Ammon's horn (tissue), 1 donor: ENCODE measurements at regions not wholly inside any gene's neighbourhood (a gene's known extent, or its start where the extent isn't known, plus 50 kb on each side); places are given as distances from the start of the nearest gene placed in this dataset.

ENCODE experiments used
- DNase-seq: peaks from one replicate; pipeline ENCODE4 v3.0.0-alpha.2; 2016; ENCODE audit warnings: low spot score

GRCh38 chr6:147621263-147621662 is 112.8 kb downstream of the SAMD5 start:
- no peak for DNase-seq

DNA sequence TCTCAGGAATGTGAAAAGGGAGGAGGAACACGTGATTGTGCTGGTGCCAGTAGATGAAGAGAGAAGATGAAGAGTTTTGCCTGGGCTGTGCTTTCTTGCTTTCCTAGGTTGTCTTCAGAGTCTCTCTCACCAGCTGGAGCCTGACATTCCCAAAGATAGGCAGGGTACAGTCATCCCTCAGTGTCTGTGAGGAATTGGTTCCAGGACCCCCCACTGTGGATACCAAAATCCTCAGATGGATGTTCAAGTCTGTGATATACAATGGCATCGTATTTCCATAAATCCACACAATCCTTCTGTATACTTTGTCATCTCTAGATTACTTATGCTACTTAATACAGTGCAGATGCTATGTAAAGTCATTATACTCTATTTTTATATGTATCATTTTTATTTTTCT is 113.5 kb downstream of the SAMD5 start:
- no peak for DNase-seq

DNA sequence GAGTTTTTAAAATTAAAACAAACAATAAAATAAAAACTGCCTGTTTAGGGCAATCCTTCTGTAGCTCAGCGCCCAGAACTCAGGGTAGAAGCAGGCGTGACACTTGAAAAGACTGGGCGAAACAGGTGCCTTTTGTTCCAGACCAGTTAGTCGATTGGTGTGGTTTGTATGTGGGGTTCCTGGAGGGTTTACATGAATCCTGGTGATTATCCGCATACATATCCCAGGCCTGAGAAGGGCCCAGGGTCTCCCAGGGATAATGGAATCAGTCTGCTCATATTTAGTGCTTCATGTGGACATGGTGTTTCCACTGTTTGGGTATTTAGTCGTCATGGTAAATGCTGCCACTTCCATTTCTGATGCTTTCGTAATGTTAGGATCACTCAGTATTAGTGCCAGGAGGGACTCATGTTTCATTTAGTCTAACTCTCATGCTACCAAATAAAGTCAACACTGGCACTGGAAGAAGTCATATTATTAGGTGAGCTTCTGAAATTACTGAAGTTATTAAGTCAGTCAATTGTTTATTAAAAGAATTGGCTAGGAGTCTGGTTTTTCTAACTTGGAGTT is 116.5 kb downstream of the SAMD5 start:
- no peak for DNase-seq

DNA sequence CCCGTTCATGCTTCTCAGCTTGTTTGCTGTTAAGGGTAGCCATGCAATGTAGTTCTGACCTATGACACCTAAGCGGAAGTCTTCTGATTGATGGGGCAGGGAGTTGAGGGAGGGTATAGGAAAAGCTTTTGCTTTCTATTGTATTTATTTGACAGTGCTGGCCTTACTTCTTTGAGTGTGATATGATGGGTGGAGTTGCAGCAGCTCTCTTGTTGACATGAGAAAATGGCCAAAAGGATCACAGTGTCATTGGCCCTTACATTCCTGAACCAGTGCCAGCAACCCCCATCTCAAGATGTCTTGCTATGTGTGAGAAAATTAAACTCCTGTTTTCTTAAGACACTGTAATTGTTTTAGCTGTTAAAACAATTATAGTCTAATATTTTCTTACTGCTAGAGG is 117.5 kb downstream of the SAMD5 start:
- DNase-seq = no peak

GRCh38 chr6:147627411-147627810 is 118.9 kb downstream of the SAMD5 start:
- no peak for DNase-seq

GRCh38 chr6:147633191-147633590 is 124.7 kb downstream of the SAMD5 start:
- no peak for DNase-seq

GRCh38 chr6:147637620-147638195 is 129.2 kb downstream of the SAMD5 start:
- DNase-seq = no peak

GRCh38 chr6:147639279-147639678 is 130.8 kb downstream of the SAMD5 start:
- no peak for DNase-seq

GRCh38 chr6:147640606-147641005 is 132.1 kb downstream of the SAMD5 start:
- no peak for DNase-seq

DNA sequence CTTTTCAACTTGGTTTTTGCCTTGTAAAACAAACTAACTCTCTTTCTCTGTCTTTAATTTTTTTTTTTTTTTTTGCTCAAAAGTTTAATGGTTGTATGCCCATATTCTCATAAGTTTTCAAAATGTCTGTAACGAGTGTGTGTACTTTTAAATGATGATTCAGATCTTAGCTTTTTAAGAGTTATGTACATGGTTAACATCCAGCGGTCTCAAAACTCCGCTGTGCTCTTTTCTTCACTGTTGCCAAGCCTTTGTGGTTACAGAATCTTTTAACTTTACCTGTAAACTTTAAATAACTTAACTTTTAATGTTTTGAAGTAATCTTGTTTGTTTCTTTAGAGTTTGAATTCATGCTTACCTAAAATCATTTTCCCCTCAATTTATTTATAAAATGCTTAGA is 133.0 kb downstream of the SAMD5 start:
- DNase-seq = no peak

DNA sequence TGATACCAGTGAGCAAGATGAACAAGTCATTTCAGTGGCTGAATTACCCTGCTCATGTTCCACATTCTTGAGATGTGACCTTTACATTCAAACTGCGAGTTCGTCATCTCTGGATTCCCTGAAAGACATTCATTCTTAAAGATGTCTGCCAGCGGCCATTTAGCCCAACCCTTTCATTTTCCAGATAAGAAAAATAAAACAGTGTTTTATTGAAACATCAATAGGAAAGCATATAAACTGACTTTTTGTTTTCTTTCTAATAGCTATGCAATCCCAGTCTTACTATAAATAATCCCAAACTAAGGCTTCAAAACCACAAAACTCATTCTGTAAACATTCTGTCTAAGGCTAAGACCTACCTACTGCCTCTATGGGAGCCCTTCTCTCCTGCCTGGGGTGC is 134.0 kb downstream of the SAMD5 start:
- no peak for DNase-seq

GRCh38 chr6:147643341-147644200 is 135.1 kb downstream of the SAMD5 start:
- no peak for DNase-seq

DNA sequence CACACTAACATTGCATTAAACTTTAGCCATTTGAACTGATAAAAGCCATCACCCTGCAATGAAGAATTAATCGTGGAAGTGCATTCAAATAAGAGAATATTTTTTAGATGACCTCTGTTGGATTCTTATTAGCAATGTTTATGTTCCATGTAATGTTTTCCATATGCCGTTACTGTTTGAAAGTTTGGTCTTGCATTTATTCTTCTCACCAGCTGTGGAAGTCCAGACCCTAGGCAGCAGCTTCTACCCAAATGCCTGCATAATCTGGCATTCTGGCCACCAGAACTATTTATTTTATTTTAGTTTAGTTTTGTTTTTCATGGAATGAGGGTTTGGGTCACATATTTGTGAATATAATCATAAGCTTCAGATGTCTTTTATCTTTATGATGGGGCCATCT is 140.4 kb downstream of the SAMD5 start:
- DNase-seq = no peak

- no peak for DNase-seq
Observed at GRCh38 chr6:147651249-147652063, 143.0 kb downstream of the SAMD5 start.

DNA sequence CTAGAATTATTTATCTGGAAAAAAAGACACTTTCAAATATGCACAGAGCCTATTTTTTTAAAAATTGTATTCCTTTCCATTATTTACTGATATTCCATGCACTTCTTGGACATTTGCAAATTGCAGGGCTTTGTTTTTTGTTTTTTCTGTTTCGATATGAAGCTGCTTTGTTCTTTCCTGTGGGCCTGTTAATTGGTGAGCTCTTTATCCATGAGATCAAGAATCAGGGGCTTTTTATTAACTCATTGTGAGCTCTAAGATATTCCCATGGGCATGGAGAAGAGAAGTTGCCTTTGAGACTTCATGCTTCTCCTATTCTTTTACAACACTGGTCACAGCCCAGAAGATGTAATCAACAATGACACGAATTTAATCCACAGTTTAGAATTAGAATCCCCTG is 145.1 kb downstream of the SAMD5 start:
- DNase-seq = no peak

DNA sequence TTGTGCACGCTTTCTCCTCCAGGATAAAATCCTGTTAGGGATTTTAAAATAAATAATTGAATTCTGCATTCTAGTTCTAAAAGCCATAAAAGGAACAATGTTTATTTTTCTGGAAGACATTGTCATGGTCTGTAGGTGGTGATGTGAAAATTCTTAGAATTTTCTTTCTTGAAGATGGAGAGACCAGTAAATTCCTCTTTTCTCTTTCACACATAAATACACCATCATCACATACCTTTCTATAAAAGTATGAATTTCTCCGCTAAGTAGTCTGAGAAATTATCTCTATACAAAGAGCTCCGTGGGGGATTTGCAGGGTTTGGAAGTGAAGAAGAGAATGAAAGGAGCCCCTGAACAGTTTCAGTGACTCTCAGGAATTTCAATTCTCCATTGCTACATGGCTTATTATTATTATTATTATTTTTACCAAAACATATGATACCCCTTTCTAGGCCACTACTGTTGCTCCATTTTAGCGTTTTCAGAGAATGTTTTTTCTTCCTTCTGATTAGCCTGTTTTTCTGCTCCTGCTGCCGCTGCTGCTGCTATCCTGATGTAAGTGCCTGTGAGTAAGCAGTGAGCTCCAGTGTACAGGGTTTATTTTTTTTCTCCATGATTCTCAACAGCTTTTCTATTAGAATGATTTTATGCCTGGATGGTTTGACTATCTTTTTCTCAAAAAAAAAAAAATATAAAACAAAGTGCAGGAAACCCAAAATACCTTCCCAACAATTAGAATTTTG is 145.8 kb downstream of the SAMD5 start:
- no peak for DNase-seq

- no peak for DNase-seq
Observed at GRCh38 chr6:147660334-147661311, 152.1 kb downstream of the SAMD5 start.

GRCh38 chr6:147662646-147663045 is 154.2 kb downstream of the SAMD5 start:
- DNase-seq = no peak

DNA sequence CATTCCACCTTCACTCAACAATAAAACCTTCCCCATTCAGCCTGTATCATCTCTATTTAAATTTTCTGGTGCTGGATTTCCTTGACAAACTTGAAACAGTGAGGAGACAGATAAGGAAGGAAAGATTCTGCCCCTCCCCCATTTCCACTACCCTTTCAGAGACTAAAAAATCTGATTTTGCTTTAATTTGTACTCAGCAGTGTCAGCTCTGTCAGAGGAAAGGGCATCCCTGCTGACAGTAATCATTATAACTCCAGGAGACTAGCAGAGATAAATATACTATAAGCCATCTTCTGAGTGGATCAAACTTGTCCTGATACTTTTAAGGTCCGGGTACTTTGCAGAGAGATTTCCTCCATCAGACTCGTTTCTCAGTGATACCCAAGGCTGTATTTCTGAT is 155.6 kb downstream of the SAMD5 start:
- no peak for DNase-seq

DNA sequence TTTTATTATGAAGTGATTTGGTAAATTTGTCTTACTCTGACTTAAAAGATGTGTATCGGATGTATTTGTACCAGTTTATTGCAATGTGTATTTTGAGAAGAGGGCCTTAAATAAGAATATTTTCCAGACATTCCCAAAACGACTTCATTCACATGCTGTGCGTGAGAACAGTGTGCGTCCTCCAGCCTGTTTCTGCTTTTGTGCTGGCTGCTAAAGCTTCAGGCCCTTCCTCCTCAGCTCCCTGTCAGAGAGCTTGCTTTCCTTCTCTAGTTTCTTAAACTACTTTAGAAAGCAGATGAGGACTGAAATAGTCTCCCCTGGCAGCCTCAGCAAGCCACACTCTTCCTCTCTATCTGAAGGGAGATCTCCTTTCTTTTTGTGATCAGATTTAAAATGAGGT is 157.8 kb downstream of the SAMD5 start:
- no peak for DNase-seq

GRCh38 chr6:147667082-147667481 is 158.6 kb downstream of the SAMD5 start:
- no peak for DNase-seq
